A673 (cell line): ENCODE measurements at regions not wholly inside any gene's neighbourhood (a gene's known extent, or its start where the extent isn't known, plus 50 kb on each side); places are given as distances from the start of the nearest gene placed in this dataset.

Source experiments
- EZH2 ChIP-seq: fragments of 200-600 bp; sonication (generic); IDR thresholded peaks from 2 replicates; pipeline ENCODE4 v1.6.1; 2017; ENCODE audit warnings: borderline replicate concordance, low read depth, mild to moderate bottlenecking, mixed read lengths, antibody characterized with exemption, low read length; ENCODE audit not compliant: poor library complexity, severe bottlenecking
- TF ChIP-seq, protein P1 (sequence below): fragments of 300-800, 200-600 bp; sonication (generic); conservative IDR thresholded peaks from 2 replicates; pipeline ENCODE4 v1.5.1; 2017; ENCODE audit warnings: low read depth, mild to moderate bottlenecking, antibody characterized with exemption, low read length, moderate library complexity, mixed read lengths

- TF ChIP-seq EZH2, result no peak
- TF ChIP-seq, protein P1, sequence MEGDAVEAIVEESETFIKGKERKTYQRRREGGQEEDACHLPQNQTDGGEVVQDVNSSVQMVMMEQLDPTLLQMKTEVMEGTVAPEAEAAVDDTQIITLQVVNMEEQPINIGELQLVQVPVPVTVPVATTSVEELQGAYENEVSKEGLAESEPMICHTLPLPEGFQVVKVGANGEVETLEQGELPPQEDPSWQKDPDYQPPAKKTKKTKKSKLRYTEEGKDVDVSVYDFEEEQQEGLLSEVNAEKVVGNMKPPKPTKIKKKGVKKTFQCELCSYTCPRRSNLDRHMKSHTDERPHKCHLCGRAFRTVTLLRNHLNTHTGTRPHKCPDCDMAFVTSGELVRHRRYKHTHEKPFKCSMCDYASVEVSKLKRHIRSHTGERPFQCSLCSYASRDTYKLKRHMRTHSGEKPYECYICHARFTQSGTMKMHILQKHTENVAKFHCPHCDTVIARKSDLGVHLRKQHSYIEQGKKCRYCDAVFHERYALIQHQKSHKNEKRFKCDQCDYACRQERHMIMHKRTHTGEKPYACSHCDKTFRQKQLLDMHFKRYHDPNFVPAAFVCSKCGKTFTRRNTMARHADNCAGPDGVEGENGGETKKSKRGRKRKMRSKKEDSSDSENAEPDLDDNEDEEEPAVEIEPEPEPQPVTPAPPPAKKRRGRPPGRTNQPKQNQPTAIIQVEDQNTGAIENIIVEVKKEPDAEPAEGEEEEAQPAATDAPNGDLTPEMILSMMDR, result no peak
These were observed 141.4 kb upstream of the GSE1 start for GRCh38 chr16:85471469-85472431.
